BE2C (cell line): ENCODE measurements at regions not wholly inside any gene's neighbourhood (a gene's known extent, or its start where the extent isn't known, plus 50 kb on each side); places are given as distances from the start of the nearest gene placed in this dataset.

Experiments
- DNase-seq: peaks from one replicate; pipeline ENCODE4 v3.0.0-alpha.2; 2020
- H3K27me3 ChIP-seq: fragments of 250-450 bp; sonication (Bioruptor Pico); 2 replicates; pipeline ENCODE4 v1.5.1; 2020; ENCODE audit warnings: mild to moderate bottlenecking
- H3K36me3 ChIP-seq: fragments of 250-450 bp; sonication (Bioruptor Pico); 2 replicates; pipeline ENCODE4 v1.5.1; 2020; ENCODE audit warnings: mild to moderate bottlenecking
- H3K4me1 ChIP-seq: fragments of 250-450 bp; sonication (Bioruptor Pico); 2 replicates; pipeline ENCODE4 v1.5.1; 2020
- H3K4me3 ChIP-seq: 2 replicates; pipeline ENCODE4 v1.5.1; 2011; ENCODE audit warnings: low read depth, low read length
- H3K9me3 ChIP-seq: fragments of 250-450 bp; sonication (Bioruptor Pico); 2 replicates; pipeline ENCODE4 v1.5.1; 2020
- CTCF ChIP-seq: IDR thresholded peaks from 2 replicates; pipeline ENCODE4 v1.5.1; 2012; ENCODE audit warnings: mild to moderate bottlenecking, low read depth, low read length

DNA sequence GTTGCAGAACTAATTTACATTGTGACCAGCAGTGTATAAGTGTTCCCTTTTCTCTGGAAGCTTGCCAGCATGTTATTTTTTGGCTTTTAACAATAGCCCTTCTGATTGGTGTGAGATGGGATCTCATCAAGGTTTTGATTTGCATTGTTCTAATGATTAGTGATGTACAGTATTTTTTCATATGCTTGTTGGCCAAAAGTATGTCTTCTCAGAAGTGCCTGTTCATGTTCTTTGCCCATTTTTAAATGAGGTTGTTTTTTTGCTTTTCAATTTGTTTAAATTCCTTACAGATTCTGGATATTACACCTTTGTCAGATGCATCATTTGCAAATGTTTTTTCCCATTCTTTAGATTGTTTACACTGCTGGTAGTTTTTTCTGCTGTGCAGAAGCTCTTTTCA is 627.0 kb upstream of the CNTNAP2 start:
- no peak for TF ChIP-seq CTCF
- no peaks in the 10 kb centered on the region for H3K36me3 ChIP-seq
- H3K4me1 ChIP-seq, result no peaks in the 10 kb centered on the region
- DNase-seq, result no peak
- no peaks in the 10 kb centered on the region; the same call in 1 of the 2 replicates for H3K9me3 ChIP-seq
- no peaks in the 10 kb centered on the region for H3K27me3 ChIP-seq
- H3K4me3 ChIP-seq, result no peak overlapping the region

- no peaks in the 10 kb centered on the region for H3K4me1 ChIP-seq
- no peak for TF ChIP-seq CTCF
- DNase-seq, result no peak
- no peak overlapping the region for H3K4me3 ChIP-seq
- no peaks in the 10 kb centered on the region for H3K36me3 ChIP-seq
- no peaks in the 10 kb centered on the region for H3K27me3 ChIP-seq
- no peaks in the 10 kb centered on the region; the same call in 1 of the 2 replicates for H3K9me3 ChIP-seq
Measured at GRCh38 chr7:145488816-145489215, 627.8 kb upstream of the CNTNAP2 start.

DNA sequence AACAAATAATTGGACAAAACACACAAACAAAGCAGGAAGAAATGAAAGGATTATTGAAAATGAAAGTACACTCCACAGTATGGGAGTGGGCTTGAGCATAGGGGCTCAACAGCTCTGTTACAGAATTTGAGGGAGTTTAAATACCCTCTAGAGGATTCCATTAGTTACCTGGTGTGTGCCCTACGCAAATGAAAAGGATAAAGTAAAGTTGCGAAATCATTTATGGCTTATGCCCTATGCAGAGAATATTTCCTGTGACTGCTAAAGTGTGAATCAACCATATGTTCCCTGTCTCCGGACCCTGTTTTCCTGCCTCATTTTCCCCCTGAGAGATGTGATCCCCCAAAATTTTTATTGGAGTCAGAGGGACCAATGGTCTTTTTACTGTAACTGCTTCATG is 634.6 kb upstream of the CNTNAP2 start:
- Histone ChIP-seq H3K4me3 (no peak overlapping the region), H3K9me3 (no peaks in the 10 kb centered on the region), H3K36me3 (no peaks in the 10 kb centered on the region), H3K27me3 (no peaks in the 10 kb centered on the region), H3K4me1 (no peaks in the 10 kb centered on the region)
- no peak for TF ChIP-seq CTCF
- DNase-seq, result no peak

DNA sequence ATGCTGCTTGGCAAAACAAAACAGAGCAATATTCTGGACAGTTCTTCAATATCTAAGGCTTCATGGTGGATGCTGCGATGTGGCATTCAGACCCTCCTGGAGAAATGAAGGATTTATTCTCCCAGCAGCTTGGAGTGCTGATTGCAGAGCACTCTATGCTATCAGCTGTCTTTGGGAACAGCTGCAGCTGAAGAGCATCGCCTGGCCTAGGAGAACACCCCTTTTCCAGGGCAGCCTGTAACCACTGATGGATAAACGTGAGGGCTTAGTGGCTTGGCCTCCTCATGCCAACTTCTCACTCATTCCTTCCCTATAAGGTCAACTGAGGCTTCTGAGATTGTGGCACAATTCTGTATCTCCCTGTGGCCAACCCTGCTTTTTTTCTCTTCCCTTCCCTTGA is 638.1 kb upstream of the CNTNAP2 start:
- H3K36me3 ChIP-seq, result no peaks in the 10 kb centered on the region
- H3K4me1 ChIP-seq, result no peaks in the 10 kb centered on the region
- H3K27me3 ChIP-seq, result no peaks in the 10 kb centered on the region
- no peak for TF ChIP-seq CTCF
- no peak overlapping the region for H3K4me3 ChIP-seq
- no peak for DNase-seq
- no peaks in the 10 kb centered on the region for H3K9me3 ChIP-seq

DNA sequence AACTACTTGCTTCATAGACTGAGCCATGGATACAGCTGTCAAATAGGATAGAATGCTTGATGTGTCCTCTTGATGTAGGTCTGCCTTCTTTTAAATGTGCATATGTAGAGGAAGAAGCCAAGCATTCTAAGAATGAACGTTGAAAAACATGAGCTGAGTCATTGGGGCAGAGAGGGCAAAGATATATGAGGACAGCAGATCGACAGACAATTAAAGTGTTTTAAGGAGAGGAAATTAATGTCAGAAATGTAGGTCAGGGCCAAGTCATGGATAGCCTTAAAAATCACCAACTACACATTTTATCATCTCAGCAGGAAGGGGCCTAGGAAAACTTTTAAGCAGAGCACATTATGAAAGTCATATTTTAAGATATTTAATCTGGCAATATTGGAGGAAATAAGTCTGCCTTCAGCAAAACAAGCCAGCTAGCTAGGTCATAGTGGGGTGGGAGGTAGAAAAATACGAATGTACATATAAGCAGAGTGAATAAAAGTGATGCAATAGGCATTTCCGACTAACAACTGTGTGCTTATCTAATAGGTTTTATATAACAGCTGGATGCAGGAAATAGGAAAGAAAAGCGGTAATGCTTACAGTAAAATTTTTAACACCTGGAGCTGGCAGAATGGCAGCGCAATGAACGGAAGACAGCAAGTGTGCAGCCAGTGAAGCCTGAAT is 638.3 kb upstream of the TPK1 start:
- Histone ChIP-seq H3K36me3 (no peaks in the 10 kb centered on the region), H3K4me1 (no peaks in the 10 kb centered on the region), H3K4me3 (no peak overlapping the region), H3K27me3 (no peaks in the 10 kb centered on the region), H3K9me3 (no peaks in the 10 kb centered on the region; the same call in 1 of the 2 replicates)
- DNase-seq, result no peak
- TF ChIP-seq CTCF, result no peak

GRCh38 chr7:145471883-145472282 is 636.0 kb upstream of the TPK1 start:
- TF ChIP-seq CTCF, result no peak

More at GRCh38 chr7:145471883-145472282, 636.0 kb upstream of the TPK1 start:
- H3K27me3 ChIP-seq, result no peaks in the 10 kb centered on the region
- no peaks in the 10 kb centered on the region; the same call in 1 of the 2 replicates for H3K9me3 ChIP-seq
- H3K4me1 ChIP-seq, result no peaks in the 10 kb centered on the region
- H3K4me3 ChIP-seq, result no peak overlapping the region
- no peaks in the 10 kb centered on the region for H3K36me3 ChIP-seq
- DNase-seq, result no peak
